ENCODE measurements at regions not wholly inside any gene's neighbourhood (a gene's known extent, or its start where the extent isn't known, plus 50 kb on each side); places are given as distances from the start of the nearest gene placed in this dataset.
A peak's percentile ranks its signal among the peaks of the same experiment; 100 is the strongest.
"Not testable (repeated sequence)": the region's sequence is repeated elsewhere in the genome, so short reads cannot be mapped to it uniquely, and the experiment has no call there.

DNA sequence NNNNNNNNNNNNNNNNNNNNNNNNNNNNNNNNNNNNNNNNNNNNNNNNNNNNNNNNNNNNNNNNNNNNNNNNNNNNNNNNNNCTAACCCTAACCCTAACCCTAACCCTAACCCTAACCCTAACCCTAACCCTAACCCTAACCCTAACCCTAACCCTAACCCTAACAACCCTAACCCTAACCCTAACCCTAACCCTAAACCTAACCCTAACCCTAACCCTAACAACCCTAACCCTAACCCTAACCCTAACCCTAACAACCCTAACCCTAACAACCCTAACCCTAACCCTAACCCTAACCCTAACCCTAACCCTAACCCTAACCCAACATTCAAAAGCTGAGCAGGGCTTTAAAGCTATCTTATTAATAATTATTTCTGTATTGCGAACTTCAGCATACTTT is 182.5 kb upstream of the FAM20C start:
- H3K27ac Mint-ChIP-seq; H3K4me1 Mint-ChIP-seq; H3K4me3 Mint-ChIP-seq; H3K9me3 Mint-ChIP-seq; intact Hi-C loops (cut with micrococcal nuclease); H3K79me2 ChIP-seq (ENCODE audit: insufficient read depth, low read length); H3K9me3 ChIP-seq (replicated peaks in 1 of 2; ENCODE audit: control insufficient read depth in 1 of 2, insufficient read depth in 1 of 2, low read length in 2 of 2); H4K20me1 ChIP-seq (ENCODE audit: insufficient read depth, low read length); H3K4me2 ChIP-seq (replicated peaks; ENCODE audit: extremely low read depth, low read length, poor library complexity, severe bottlenecking); H3K36me3 ChIP-seq (replicated peaks in 1 of 2; ENCODE audit: control insufficient read depth in 1 of 2, insufficient read depth in 2 of 2, low read length in 2 of 2); H3K27me3 Mint-ChIP-seq (ENCODE audit: low read depth in 3 of 3); H3K4me1 ChIP-seq (ENCODE audit: control insufficient read depth in 1 of 2, insufficient read depth in 2 of 2, low read length in 2 of 2); DNase-seq; H3K4me3 ChIP-seq (replicated peaks in 1 of 3; ENCODE audit: low read depth in 2 of 3, low read length in 3 of 3); H3K36me3 Mint-ChIP-seq; H3K9ac ChIP-seq (ENCODE audit: insufficient read depth, low read length, poor library complexity, severe bottlenecking); H3K27me3 ChIP-seq (ENCODE audit: control insufficient read depth in 2 of 2, insufficient read depth in 2 of 2, low read length in 2 of 2); H3K27ac ChIP-seq (ENCODE audit: low read depth in 1 of 2, low read length in 2 of 2); H2AFZ ChIP-seq (ENCODE audit: insufficient read depth, low read depth, low read length, poor library complexity, severe bottlenecking): not testable (repeated sequence)
- no CpG with 5 or more reads among the region's 1 CpG for WGBS (ENCODE audit: insufficient coverage)

DNA sequence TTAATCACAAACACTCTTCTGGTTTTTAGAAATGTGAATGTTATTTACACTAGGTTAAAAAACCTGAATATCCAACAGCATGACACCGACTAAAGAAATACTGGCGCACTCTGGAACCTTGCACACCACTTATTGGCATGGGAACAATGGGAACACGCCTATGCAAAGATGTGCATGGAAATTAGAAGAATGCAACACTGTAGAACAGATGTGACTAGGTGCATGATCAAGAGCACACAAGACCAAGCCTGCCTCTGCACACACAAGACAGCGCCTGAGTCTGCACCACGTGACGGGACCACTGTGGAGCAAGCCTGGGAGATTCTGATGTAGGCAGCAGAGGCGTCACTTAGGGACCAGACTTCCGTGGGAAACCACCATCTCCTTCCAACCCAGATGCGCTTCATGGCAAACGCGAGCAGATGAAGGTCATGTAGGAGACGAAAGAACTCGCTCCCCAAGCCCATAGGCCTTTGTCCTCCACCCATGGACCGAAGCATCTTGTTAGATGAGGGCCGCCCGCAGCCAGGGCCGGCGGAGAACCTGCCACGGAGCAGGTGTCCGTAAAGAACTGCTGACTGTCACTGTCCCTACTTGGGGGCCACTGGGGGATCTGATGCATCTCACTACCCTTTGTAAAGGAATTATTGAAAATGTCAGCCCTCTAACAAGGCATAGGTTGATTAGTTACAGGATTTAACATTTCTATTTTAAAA is 159.6 kb upstream of the FAM20C start:
- H3K36me3 Mint-ChIP-seq; DNase-seq; H3K27me3 Mint-ChIP-seq (ENCODE audit: low read depth in 3 of 3); H3K9me3 ChIP-seq (replicated peaks in 1 of 2; ENCODE audit: control insufficient read depth in 1 of 2, insufficient read depth in 1 of 2, low read length in 2 of 2); H3K27me3 ChIP-seq (ENCODE audit: control insufficient read depth in 2 of 2, insufficient read depth in 2 of 2, low read length in 2 of 2); H3K79me2 ChIP-seq (ENCODE audit: insufficient read depth, low read length); H3K36me3 ChIP-seq (replicated peaks in 1 of 2; ENCODE audit: control insufficient read depth in 1 of 2, insufficient read depth in 2 of 2, low read length in 2 of 2); H3K4me3 Mint-ChIP-seq; H3K4me2 ChIP-seq (replicated peaks; ENCODE audit: extremely low read depth, low read length, poor library complexity, severe bottlenecking); H4K20me1 ChIP-seq (ENCODE audit: insufficient read depth, low read length); H3K27ac Mint-ChIP-seq; H2AFZ ChIP-seq (ENCODE audit: insufficient read depth, low read depth, low read length, poor library complexity, severe bottlenecking); H3K4me3 ChIP-seq (replicated peaks in 1 of 3; ENCODE audit: low read depth in 2 of 3, low read length in 3 of 3); H3K9ac ChIP-seq (ENCODE audit: insufficient read depth, low read length, poor library complexity, severe bottlenecking); intact Hi-C loops (cut with micrococcal nuclease); H3K4me1 Mint-ChIP-seq; H3K27ac ChIP-seq (ENCODE audit: low read depth in 1 of 2, low read length in 2 of 2); H3K9me3 Mint-ChIP-seq: not testable (repeated sequence)
- no CpG with 5 or more reads among the region's 20 CpGs for WGBS (ENCODE audit: insufficient coverage)
- H3K4me1 ChIP-seq (ENCODE audit: control insufficient read depth in 1 of 2, insufficient read depth in 2 of 2, low read length in 2 of 2) = peaks cover 10 to 14% of the 10 kb centered on the region in 2 donors

DNA sequence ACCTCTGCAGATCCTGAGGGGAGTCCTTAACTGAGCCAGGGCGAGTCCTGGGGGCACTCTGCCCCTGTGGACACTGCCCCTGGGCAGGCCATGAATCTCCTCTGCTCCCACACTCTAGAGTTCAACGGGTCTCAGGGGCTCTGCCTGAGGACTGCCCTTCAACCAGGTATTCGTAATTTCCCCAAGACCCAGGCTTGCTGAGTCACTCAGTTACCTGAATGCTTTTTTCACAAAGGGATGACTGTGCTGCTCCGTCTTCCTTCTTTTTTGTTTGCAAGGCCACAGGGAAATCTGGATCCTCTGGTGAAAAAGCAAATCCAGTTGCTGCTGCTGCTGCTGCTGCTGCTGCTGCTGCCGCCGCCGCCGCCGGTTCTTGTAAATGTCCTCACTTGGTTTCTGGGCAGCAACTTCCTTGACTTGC is 157.2 kb upstream of the FAM20C start:
- H4K20me1 ChIP-seq (ENCODE audit: insufficient read depth, low read length); H3K36me3 ChIP-seq (replicated peaks in 1 of 2; ENCODE audit: control insufficient read depth in 1 of 2, insufficient read depth in 2 of 2, low read length in 2 of 2); H3K79me2 ChIP-seq (ENCODE audit: insufficient read depth, low read length); H2AFZ ChIP-seq (ENCODE audit: insufficient read depth, low read depth, low read length, poor library complexity, severe bottlenecking); H3K27me3 ChIP-seq (ENCODE audit: control insufficient read depth in 2 of 2, insufficient read depth in 2 of 2, low read length in 2 of 2); H3K27me3 Mint-ChIP-seq (ENCODE audit: low read depth in 3 of 3); H3K9me3 ChIP-seq (replicated peaks in 1 of 2; ENCODE audit: control insufficient read depth in 1 of 2, insufficient read depth in 1 of 2, low read length in 2 of 2); intact Hi-C loops (cut with micrococcal nuclease); H3K36me3 Mint-ChIP-seq; H3K9me3 Mint-ChIP-seq; H3K4me1 Mint-ChIP-seq: not testable (repeated sequence)
- 86% methylated on average over 1 of the region's 9 CpGs for WGBS (ENCODE audit: insufficient coverage)
- DNase-seq = peak in 2 of 3 donors; percentile 12 to 27
- H3K4me3 Mint-ChIP-seq = peak overlapping the region; percentile 89 to 91
- Histone ChIP-seq H3K4me2 (replicated peaks; ENCODE audit: extremely low read depth, low read length, poor library complexity, severe bottlenecking) (peak overlapping the region; percentile 39), H3K4me1 (ENCODE audit: control insufficient read depth in 1 of 2, insufficient read depth in 2 of 2, low read length in 2 of 2) (peaks cover 14 to 15% of the 10 kb centered on the region in 2 donors), H3K4me3 (replicated peaks in 1 of 3; ENCODE audit: low read depth in 2 of 3, low read length in 3 of 3) (peak overlapping the region; percentile 49 to 81 (median 76)), H3K9ac (ENCODE audit: insufficient read depth, low read length, poor library complexity, severe bottlenecking) (peak overlapping the region; percentile 32), H3K27ac (ENCODE audit: low read depth in 1 of 2, low read length in 2 of 2) (peak overlapping the region; percentile 35 to 66)
- peak overlapping the region; percentile 83 to 94 (median 89) for H3K27ac Mint-ChIP-seq

DNA sequence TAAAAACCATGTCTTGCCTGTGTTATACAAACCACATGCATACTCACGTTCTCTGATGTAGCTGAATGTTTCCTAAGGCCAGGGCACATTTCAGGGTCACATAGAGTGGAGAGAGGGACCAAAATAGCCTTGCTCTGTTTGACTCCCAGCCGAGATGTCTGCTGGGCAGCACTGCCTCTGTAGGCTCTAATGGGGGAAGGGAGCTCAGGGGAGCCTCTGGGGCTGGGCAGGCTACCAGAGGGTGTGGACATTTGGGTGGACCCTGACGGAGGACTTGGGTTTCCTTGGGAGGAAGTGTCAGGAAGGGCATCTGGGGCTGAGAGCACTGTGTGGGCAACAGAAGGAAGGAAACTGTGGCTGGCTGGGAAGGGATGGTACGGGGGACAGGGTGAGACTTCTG is 155.8 kb upstream of the FAM20C start:
- H3K9me3 Mint-ChIP-seq; H3K4me3 Mint-ChIP-seq; H3K27ac ChIP-seq (ENCODE audit: low read depth in 1 of 2, low read length in 2 of 2); H4K20me1 ChIP-seq (ENCODE audit: insufficient read depth, low read length); DNase-seq; H3K4me3 ChIP-seq (replicated peaks in 1 of 3; ENCODE audit: low read depth in 2 of 3, low read length in 3 of 3); H3K36me3 ChIP-seq (replicated peaks in 1 of 2; ENCODE audit: control insufficient read depth in 1 of 2, insufficient read depth in 2 of 2, low read length in 2 of 2); H3K27me3 Mint-ChIP-seq (ENCODE audit: low read depth in 3 of 3); H3K36me3 Mint-ChIP-seq; H3K4me2 ChIP-seq (replicated peaks; ENCODE audit: extremely low read depth, low read length, poor library complexity, severe bottlenecking); H2AFZ ChIP-seq (ENCODE audit: insufficient read depth, low read depth, low read length, poor library complexity, severe bottlenecking); H3K9me3 ChIP-seq (replicated peaks in 1 of 2; ENCODE audit: control insufficient read depth in 1 of 2, insufficient read depth in 1 of 2, low read length in 2 of 2); intact Hi-C loops (cut with micrococcal nuclease); H3K9ac ChIP-seq (ENCODE audit: insufficient read depth, low read length, poor library complexity, severe bottlenecking); H3K27me3 ChIP-seq (ENCODE audit: control insufficient read depth in 2 of 2, insufficient read depth in 2 of 2, low read length in 2 of 2); H3K79me2 ChIP-seq (ENCODE audit: insufficient read depth, low read length); H3K27ac Mint-ChIP-seq: not testable (repeated sequence)
- H3K4me1 ChIP-seq (ENCODE audit: control insufficient read depth in 1 of 2, insufficient read depth in 2 of 2, low read length in 2 of 2) = peaks cover 28 to 29% of the 10 kb centered on the region in 2 donors
- peaks cover 19% of the 10 kb centered on the region for H3K4me1 Mint-ChIP-seq
- WGBS (ENCODE audit: insufficient coverage) = no CpG with 5 or more reads among the region's 4 CpGs

Measured in CD14-positive monocyte (primary cell).